ENCODE measurements at regions not wholly inside any gene's neighbourhood (a gene's known extent, or its start where the extent isn't known, plus 50 kb on each side); places are given as distances from the start of the nearest gene placed in this dataset.

DNA sequence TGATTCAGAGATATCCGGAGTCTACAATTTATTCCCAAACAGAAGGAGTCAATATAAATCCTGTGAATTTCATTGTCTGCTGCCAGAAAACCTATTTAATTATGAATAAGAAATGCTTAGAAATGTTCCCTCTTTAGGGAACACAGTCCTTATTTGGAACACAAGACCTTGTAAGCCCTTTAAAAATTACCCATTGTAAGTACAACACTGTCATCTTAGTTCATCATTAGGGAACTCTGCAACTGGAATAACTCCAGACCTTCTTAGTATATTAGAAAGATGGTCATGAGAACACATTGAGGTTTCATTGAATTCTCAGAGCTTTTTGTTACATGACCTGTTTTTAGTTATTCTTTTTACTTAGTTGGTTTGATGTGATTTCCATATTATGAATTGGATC, 548.5 kb upstream of the KLF12 start:
- ATAC-seq = no peak

DNA sequence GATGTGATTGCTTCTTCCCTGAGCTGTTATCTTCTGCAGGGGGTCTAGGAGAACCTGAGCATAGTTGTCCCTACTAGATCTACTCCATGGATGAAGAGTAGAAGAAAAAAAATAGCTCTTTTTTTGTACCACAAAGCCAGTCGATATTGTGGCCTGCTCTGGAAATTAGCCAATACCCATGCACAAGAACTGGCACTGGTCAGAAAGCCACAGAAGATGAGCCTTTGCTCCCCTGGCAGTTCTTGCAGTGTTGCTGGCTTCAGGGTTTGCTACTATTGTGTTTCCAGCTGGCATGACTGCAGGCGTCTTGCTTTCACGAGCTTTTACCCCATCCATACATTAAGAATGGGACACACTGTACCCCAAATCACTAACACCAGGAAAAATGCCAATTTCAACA, 547.7 kb upstream of the KLF12 start:
- ATAC-seq = no peak
- in situ Hi-C loops (cut with MboI; ENCODE audit: low sequenced_read_pairs in 4 of 4) = no loop called here

More for the DNA sequence above, 548.5 kb upstream of the KLF12 start:
- DNase-seq = no peak
- in situ Hi-C loops (cut with MboI; ENCODE audit: low sequenced_read_pairs in 4 of 4) = no loop called here
- no peak overlapping the region for H3K4me3 ChIP-seq
- peaks cover 0 to 2% of the 10 kb centered on the region in 2 donors for H3K4me1 ChIP-seq
- intact Hi-C loops (cut with DNase I; ENCODE audit: low total_unique reads) = no loop called here
- H3K27ac ChIP-seq = no peak overlapping the region
- no peaks in the 10 kb centered on the region for H3K9me3 ChIP-seq
- H3K36me3 ChIP-seq = no peaks in the 10 kb centered on the region
- H3K27me3 ChIP-seq = no peaks in the 10 kb centered on the region
- TF ChIP-seq POLR2A (IDR thresholded peaks at IDR 0.05) = no peak
- TF ChIP-seq, protein P1, sequence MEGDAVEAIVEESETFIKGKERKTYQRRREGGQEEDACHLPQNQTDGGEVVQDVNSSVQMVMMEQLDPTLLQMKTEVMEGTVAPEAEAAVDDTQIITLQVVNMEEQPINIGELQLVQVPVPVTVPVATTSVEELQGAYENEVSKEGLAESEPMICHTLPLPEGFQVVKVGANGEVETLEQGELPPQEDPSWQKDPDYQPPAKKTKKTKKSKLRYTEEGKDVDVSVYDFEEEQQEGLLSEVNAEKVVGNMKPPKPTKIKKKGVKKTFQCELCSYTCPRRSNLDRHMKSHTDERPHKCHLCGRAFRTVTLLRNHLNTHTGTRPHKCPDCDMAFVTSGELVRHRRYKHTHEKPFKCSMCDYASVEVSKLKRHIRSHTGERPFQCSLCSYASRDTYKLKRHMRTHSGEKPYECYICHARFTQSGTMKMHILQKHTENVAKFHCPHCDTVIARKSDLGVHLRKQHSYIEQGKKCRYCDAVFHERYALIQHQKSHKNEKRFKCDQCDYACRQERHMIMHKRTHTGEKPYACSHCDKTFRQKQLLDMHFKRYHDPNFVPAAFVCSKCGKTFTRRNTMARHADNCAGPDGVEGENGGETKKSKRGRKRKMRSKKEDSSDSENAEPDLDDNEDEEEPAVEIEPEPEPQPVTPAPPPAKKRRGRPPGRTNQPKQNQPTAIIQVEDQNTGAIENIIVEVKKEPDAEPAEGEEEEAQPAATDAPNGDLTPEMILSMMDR (IDR thresholded peaks at IDR 0.05 in 4 of 5, conservative IDR thresholded peaks at IDR 0.05 in 1 of 5) = no peak

DNA sequence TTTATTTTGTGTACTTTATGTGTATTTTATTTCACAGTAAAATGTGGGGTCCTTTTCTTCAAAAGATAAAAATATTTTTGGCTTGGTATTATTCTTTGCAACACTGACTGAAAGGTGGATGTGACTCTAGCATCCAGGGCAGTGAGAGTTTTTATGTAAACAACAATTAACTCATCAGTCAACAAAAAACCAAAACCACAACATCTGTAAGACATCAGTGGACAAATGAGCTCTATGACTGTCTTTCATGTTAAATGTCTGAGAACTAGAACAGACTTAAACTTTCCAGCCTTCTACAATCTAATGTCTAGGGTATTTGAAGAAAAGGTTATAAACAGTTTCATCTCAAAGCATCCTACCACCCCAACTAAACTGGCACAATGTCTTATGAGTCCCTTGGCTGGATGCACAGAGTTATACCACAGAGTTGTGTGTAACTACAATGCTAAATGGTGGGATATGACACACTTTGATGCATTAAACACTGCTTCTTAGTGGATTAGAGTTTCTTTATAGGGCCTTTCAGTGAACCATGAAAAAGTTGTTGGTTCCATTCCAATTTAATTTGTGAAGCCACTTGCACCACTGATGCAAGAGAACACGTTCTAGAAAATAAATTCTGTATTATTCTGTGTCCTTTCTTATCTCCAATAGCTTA, 544.2 kb upstream of the KLF12 start:
- Histone ChIP-seq H3K9me3 (no peaks in the 10 kb centered on the region), H3K36me3 (no peaks in the 10 kb centered on the region), H3K4me3 (no peak overlapping the region), H3K27me3 (no peaks in the 10 kb centered on the region), H3K27ac (no peak overlapping the region), H3K4me1 (no peaks in the 10 kb centered on the region)
- ATAC-seq (no peak), DNase-seq (no peak)
- TF ChIP-seq, protein P1 (IDR thresholded peaks at IDR 0.05 in 4 of 5, conservative IDR thresholded peaks at IDR 0.05 in 1 of 5) = no peak
- no peak for TF ChIP-seq POLR2A (IDR thresholded peaks at IDR 0.05)
- intact Hi-C loops (cut with DNase I; ENCODE audit: low total_unique reads) = no loop called here
- in situ Hi-C loops (cut with MboI; ENCODE audit: low sequenced_read_pairs in 4 of 4) = no loop called here

More for the DNA sequence above, 547.7 kb upstream of the KLF12 start:
- Histone ChIP-seq H3K27ac (no peak overlapping the region), H3K9me3 (no peaks in the 10 kb centered on the region), H3K4me1 (no peaks in the 10 kb centered on the region), H3K4me3 (no peak overlapping the region), H3K27me3 (no peaks in the 10 kb centered on the region), H3K36me3 (no peaks in the 10 kb centered on the region)
- intact Hi-C loops (cut with DNase I; ENCODE audit: low total_unique reads) = no loop called here
- DNase-seq = no peak
- TF ChIP-seq POLR2A (IDR thresholded peaks at IDR 0.05) = no peak
- TF ChIP-seq, protein P1 (IDR thresholded peaks at IDR 0.05 in 4 of 5, conservative IDR thresholded peaks at IDR 0.05 in 1 of 5) = no peak

DNA sequence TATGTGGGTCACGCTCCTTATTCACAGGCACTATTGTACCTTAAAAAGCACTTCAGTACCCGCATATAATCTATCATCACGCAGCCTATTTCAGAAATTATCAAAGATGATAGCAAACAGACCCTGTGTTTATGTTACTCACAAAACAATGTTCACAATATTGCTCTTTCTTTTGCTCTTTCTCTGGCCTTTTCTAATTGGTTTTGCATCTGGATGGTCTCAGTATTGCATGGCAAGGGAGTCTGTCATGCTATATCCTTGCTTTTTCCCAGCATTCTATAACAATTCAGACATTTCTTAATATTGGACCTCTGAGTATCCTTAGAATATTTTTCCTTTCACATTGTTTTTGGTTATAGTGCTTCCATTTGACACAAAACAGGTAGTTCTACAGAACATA, 541.8 kb upstream of the KLF12 start:
- in situ Hi-C loops (cut with MboI; ENCODE audit: low sequenced_read_pairs in 4 of 4) = no loop called here
- intact Hi-C loops (cut with DNase I; ENCODE audit: low total_unique reads) = no loop called here
- TF ChIP-seq, protein P1 (IDR thresholded peaks at IDR 0.05 in 4 of 5, conservative IDR thresholded peaks at IDR 0.05 in 1 of 5) = no peak
- no peak for TF ChIP-seq POLR2A (IDR thresholded peaks at IDR 0.05)

DNA sequence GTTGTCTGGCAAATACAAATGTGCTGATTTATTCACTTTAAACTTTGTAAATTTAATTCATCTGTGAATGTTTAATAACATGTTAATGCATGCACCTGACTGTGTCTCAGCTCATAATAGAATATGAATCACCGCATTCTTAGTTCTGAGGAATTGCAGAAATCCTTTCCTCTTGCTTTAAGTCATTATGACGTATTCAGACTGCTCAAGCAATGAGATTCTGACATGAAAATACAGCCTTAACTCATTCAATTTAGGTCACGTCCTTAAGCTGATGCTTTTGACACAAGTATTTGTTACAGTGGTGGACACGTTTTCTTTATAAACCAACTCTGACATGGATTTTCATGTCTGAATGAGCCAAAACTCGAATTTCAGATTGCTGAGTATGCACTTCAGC, 541.0 kb upstream of the KLF12 start:
- in situ Hi-C loops (cut with MboI; ENCODE audit: low sequenced_read_pairs in 4 of 4) = no loop called here

More for the DNA sequence above, 541.8 kb upstream of the KLF12 start:
- Histone ChIP-seq H3K4me3 (no peak overlapping the region), H3K27ac (no peak overlapping the region), H3K4me1 (no peaks in the 10 kb centered on the region), H3K9me3 (no peaks in the 10 kb centered on the region), H3K36me3 (no peaks in the 10 kb centered on the region), H3K27me3 (no peaks in the 10 kb centered on the region)
- no peak for ATAC-seq
- DNase-seq = no peak

More for the DNA sequence above, 541.0 kb upstream of the KLF12 start:
- ATAC-seq (no peak), DNase-seq (no peak)
- Histone ChIP-seq H3K4me1 (no peaks in the 10 kb centered on the region), H3K4me3 (no peak overlapping the region), H3K27me3 (no peaks in the 10 kb centered on the region), H3K27ac (no peak overlapping the region), H3K36me3 (no peaks in the 10 kb centered on the region), H3K9me3 (no peaks in the 10 kb centered on the region)
- no peak for TF ChIP-seq POLR2A (IDR thresholded peaks at IDR 0.05)
- TF ChIP-seq, protein P1 (IDR thresholded peaks at IDR 0.05 in 4 of 5, conservative IDR thresholded peaks at IDR 0.05 in 1 of 5) = no peak
- intact Hi-C loops (cut with DNase I; ENCODE audit: low total_unique reads) = no loop called here

Data from gastrocnemius medialis (tissue), 4 donors.